Neural progenitor cell (in vitro differentiated cells): ENCODE measurements at regions not wholly inside any gene's neighbourhood (a gene's known extent, or its start where the extent isn't known, plus 50 kb on each side); places are given as distances from the start of the nearest gene placed in this dataset.

Experiments used
- DNase-seq: peaks from one replicate; pipeline ENCODE4 v3.0.0-alpha.2; 2016; ENCODE audit warnings: low spot score
- H2AFZ ChIP-seq: fragments of 200-600 bp; sonication (generic); replicated peaks from 2 replicates; pipeline ENCODE4 v1.6.1; 2016; ENCODE audit warnings: antibody characterized with exemption
- H3F3A ChIP-seq: fragments of 200-600 bp; sonication (generic); 2 replicates; pipeline ENCODE4 v1.6.1; 2016; ENCODE audit warnings: antibody characterized with exemption, low read depth
- H3K27ac ChIP-seq: fragments of 200-600 bp; sonication (generic); 2 replicates; pipeline ENCODE4 v1.5.1; 2016; ENCODE audit warnings: mild to moderate bottlenecking
- H3K27me3 ChIP-seq: fragments of 200-600 bp; sonication (generic); 2 replicates; pipeline ENCODE4 v1.6.1; 2016; ENCODE audit warnings: mild to moderate bottlenecking, moderate library complexity
- H3K36me3 ChIP-seq: fragments of 200-600 bp; sonication (generic); 2 replicates; pipeline ENCODE4 v1.5.1; 2016
- H3K4me1 ChIP-seq: fragments of 200-600 bp; sonication (generic); 2 replicates; pipeline ENCODE4 v1.6.1; 2016; ENCODE audit warnings: mixed run types
- H3K4me2 ChIP-seq: fragments of 200-600 bp; sonication (generic); 2 replicates; pipeline ENCODE4 v1.6.1; 2016
- H3K4me3 ChIP-seq: fragments of 200-600 bp; sonication (generic); 2 replicates; pipeline ENCODE4 v1.5.1; 2016
- H3K79me2 ChIP-seq: fragments of 200-600 bp; sonication (generic); 2 replicates; pipeline ENCODE4 v1.6.1; 2016; ENCODE audit warnings: low read depth
- H3K9ac ChIP-seq: fragments of 200-600 bp; sonication (generic); 2 replicates; pipeline ENCODE4 v1.6.1; 2016
- H3K9me3 ChIP-seq: fragments of 200-600 bp; sonication (generic); 2 replicates; pipeline ENCODE4 v1.5.1; 2016; ENCODE audit warnings: low read depth
- H4K20me1 ChIP-seq: fragments of 200-600 bp; sonication (generic); 2 replicates; pipeline ENCODE4 v1.6.1; 2016; ENCODE audit warnings: low read depth
- H3K27ac Mint-ChIP-seq: 3 replicates; pipeline ENCODE4 v1.8.0; 2021; ENCODE audit warnings: mixed read lengths
- H3K27me3 Mint-ChIP-seq: 2 replicates; pipeline ENCODE4 v1.8.0; 2022; ENCODE audit warnings: low read depth, mild to moderate bottlenecking, inconsistent platforms, moderate library complexity, mixed read lengths; ENCODE audit not compliant: insufficient read depth
- H3K36me3 Mint-ChIP-seq: 3 replicates; pipeline ENCODE4 v1.8.0; 2021; ENCODE audit warnings: mixed read lengths
- H3K4me1 Mint-ChIP-seq: 3 replicates; pipeline ENCODE4 v1.8.0; 2021; ENCODE audit warnings: mixed read lengths
- H3K4me3 Mint-ChIP-seq: 3 replicates; pipeline ENCODE4 v1.8.0; 2021; ENCODE audit warnings: mild to moderate bottlenecking, moderate library complexity, mixed read lengths
- H3K9me3 Mint-ChIP-seq: 3 replicates; pipeline ENCODE4 v1.8.0; 2020; ENCODE audit warnings: mixed read lengths
- EZH2 ChIP-seq: fragments of 200-600 bp; sonication (generic); IDR thresholded peaks from 2 replicates; pipeline ENCODE4 v1.6.1; 2017; ENCODE audit warnings: antibody characterized with exemption, mild to moderate bottlenecking, moderate library complexity
- EZH2phosphoT487 ChIP-seq: fragments of 200-600 bp; sonication (generic); IDR thresholded peaks from 2 replicates; pipeline ENCODE4 v1.6.1; 2017; ENCODE audit warnings: antibody characterized with exemption
- TF ChIP-seq, protein P1 (sequence below): fragments of 200-600 bp; sonication (generic); IDR thresholded peaks from 2 replicates; pipeline ENCODE4 v1.5.1; 2017; ENCODE audit warnings: antibody characterized with exemption, mild to moderate bottlenecking

DNA sequence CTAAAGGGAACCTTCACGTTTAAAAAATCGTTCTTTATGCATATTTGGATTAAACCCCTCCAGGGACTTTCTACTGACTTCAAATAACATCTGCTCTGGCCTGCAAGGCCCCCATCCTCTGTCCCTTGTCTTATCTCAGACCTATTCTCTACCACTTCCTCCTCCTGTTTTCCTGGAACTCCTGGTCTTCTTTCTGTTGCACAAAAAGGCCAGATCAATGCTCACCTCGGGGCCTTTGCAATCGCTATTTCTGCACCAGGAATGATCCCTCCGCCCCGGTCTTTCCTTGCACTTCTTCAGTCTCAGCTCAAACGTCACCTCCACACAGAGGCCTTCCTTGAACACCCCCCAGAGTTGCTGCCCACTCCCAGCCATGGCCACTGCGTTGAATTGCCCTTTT lies 57.6 kb upstream of the BEGAIN start:
- Histone ChIP-seq H3K79me2 (no peaks in the 10 kb centered on the region), H3K4me2 (no peak overlapping the region), H3K27me3 (no peaks in the 10 kb centered on the region), H3F3A (no peaks in the 10 kb centered on the region), H3K9ac (no peak overlapping the region), H4K20me1 (no peaks in the 10 kb centered on the region), H3K27ac (no peak overlapping the region), H2AFZ (no peak overlapping the region), H3K36me3 (no peaks in the 10 kb centered on the region), H3K9me3 (no peaks in the 10 kb centered on the region), H3K4me3 (no peak overlapping the region), H3K4me1 (peaks cover 7% of the 10 kb centered on the region)
- H3K9me3 Mint-ChIP-seq, result peaks cover 5% of the 10 kb centered on the region
- H3K27ac Mint-ChIP-seq, result no peak overlapping the region
- H3K27me3 Mint-ChIP-seq, result peaks cover 15% of the 10 kb centered on the region
- peak overlapping the region; percentile 6 for H3K4me3 Mint-ChIP-seq
- TF ChIP-seq EZH2phosphoT487, result no peak
- TF ChIP-seq EZH2, result no peak
- TF ChIP-seq, protein P1, sequence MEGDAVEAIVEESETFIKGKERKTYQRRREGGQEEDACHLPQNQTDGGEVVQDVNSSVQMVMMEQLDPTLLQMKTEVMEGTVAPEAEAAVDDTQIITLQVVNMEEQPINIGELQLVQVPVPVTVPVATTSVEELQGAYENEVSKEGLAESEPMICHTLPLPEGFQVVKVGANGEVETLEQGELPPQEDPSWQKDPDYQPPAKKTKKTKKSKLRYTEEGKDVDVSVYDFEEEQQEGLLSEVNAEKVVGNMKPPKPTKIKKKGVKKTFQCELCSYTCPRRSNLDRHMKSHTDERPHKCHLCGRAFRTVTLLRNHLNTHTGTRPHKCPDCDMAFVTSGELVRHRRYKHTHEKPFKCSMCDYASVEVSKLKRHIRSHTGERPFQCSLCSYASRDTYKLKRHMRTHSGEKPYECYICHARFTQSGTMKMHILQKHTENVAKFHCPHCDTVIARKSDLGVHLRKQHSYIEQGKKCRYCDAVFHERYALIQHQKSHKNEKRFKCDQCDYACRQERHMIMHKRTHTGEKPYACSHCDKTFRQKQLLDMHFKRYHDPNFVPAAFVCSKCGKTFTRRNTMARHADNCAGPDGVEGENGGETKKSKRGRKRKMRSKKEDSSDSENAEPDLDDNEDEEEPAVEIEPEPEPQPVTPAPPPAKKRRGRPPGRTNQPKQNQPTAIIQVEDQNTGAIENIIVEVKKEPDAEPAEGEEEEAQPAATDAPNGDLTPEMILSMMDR, result no peak
- H3K4me1 Mint-ChIP-seq, result peaks cover 17% of the 10 kb centered on the region
- no peak for DNase-seq
- H3K36me3 Mint-ChIP-seq, result no peaks in the 10 kb centered on the region

DNA sequence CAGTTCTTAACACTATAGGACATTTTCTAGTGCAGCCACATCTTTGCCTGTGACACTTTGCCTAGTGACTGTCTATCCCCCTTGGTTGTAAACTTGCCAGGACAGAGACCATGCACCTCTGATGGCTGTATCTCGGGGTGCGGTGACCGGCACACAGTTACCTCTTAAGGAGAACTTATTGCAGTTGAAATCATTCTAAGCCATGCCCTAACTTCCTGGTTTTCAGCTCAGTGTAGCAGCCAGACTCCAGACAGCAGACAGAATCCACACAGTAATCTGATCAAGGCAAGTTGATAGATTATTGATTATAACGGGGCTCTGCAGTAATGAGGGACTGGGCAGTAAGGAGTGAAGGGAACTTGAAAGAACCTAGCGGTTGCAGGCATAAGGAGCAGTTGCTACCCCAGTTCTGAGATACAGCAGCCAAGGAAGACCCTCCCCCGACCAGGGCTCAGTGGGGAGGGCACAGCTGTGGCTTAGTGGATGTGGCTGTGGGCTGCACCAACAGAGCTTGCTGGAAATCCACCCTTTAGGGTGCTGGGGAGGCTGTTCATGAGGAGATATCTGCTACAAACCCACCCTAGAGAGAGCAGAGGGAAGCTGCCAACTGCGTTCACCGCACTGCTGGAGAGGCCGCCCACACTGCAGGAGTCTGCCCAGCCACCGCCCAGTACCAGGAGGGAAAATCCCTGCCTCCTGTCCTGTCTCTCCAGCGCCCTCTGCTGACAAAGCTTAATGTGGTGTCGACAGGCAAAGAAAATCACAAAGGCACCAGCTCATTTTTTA lies 58.2 kb upstream of the BEGAIN start:
- Mint-ChIP-seq H3K27ac (no peak overlapping the region), H3K36me3 (no peaks in the 10 kb centered on the region), H3K27me3 (peaks cover 11% of the 10 kb centered on the region), H3K4me3 (peak overlapping the region; percentile 6), H3K4me1 (peaks cover 17% of the 10 kb centered on the region), H3K9me3 (peaks cover 5% of the 10 kb centered on the region)
- Histone ChIP-seq H3K4me3 (no peak overlapping the region), H3K4me1 (peaks cover 7% of the 10 kb centered on the region), H3K9me3 (no peaks in the 10 kb centered on the region), H3K9ac (no peak overlapping the region), H3K27ac (no peak overlapping the region), H3K36me3 (no peaks in the 10 kb centered on the region), H4K20me1 (no peaks in the 10 kb centered on the region), H3F3A (no peaks in the 10 kb centered on the region), H3K27me3 (no peaks in the 10 kb centered on the region), H3K79me2 (no peaks in the 10 kb centered on the region), H2AFZ (peak overlapping the region; percentile 93), H3K4me2 (peak overlapping the region; percentile 46)
- peak; percentile 94 for DNase-seq
- TF ChIP-seq, protein P1, result peak; percentile 75
- no peak for TF ChIP-seq EZH2phosphoT487

DNA sequence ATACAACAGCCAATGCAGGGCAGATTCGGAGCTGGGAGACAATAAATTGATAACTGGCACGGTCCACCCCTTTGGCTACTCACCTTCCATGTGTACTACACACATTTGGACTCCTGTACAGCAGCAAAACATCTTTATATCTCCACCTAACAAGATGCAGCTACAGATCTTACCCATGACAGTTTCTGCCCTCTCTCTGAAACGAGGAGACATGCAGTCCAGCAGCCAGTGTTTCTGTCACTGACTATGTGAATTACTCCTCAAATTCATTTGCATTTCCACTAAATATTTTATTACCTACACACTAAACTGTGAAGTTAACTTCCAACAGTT lies 58.7 kb upstream of the BEGAIN start:
- Histone ChIP-seq H3K4me3 (no peak overlapping the region), H3K9me3 (no peaks in the 10 kb centered on the region), H3F3A (no peaks in the 10 kb centered on the region), H2AFZ (no peak overlapping the region), H3K27ac (no peak overlapping the region), H3K4me1 (peaks cover 7% of the 10 kb centered on the region), H3K27me3 (no peaks in the 10 kb centered on the region), H3K79me2 (no peaks in the 10 kb centered on the region), H3K36me3 (no peaks in the 10 kb centered on the region), H4K20me1 (no peaks in the 10 kb centered on the region), H3K4me2 (no peak overlapping the region), H3K9ac (no peak overlapping the region)
- H3K4me3 Mint-ChIP-seq, result no peak overlapping the region
- H3K9me3 Mint-ChIP-seq, result peaks cover 5% of the 10 kb centered on the region
- peaks cover 10% of the 10 kb centered on the region for H3K27me3 Mint-ChIP-seq
- H3K27ac Mint-ChIP-seq, result no peak overlapping the region
- no peak for TF ChIP-seq EZH2phosphoT487
- TF ChIP-seq EZH2, result no peak
- TF ChIP-seq, protein P1, result no peak
- no peak for DNase-seq
- no peaks in the 10 kb centered on the region for H3K36me3 Mint-ChIP-seq
- peaks cover 17% of the 10 kb centered on the region for H3K4me1 Mint-ChIP-seq
